GM13977 (cell line): ENCODE measurements at regions not wholly inside any gene's neighbourhood (a gene's known extent, or its start where the extent isn't known, plus 50 kb on each side); places are given as distances from the start of the nearest gene placed in this dataset.

Experiments
- DNase-seq: peaks from one replicate; pipeline ENCODE4 v3.0.0; 2012; ENCODE audit warnings: low spot score
- CTCF ChIP-seq: IDR thresholded peaks from 2 replicates; pipeline ENCODE4 v1.5.1; 2012; ENCODE audit warnings: mild to moderate bottlenecking, control low read depth; ENCODE audit not compliant: insufficient read depth; ENCODE audit errors: extremely low read depth, missing control alignments
- in situ Hi-C: fragments of 300-500 bp; cut with MboI; formaldehyde crosslinking; loops from one replicate; pipeline ENCODE4 v1.12.0; 2022; ENCODE audit warnings: low sequenced_read_pairs, low pct_unique_long_range_greater_than_20kb, mixed read lengths, inconsistent platforms; ENCODE audit not compliant: unreplicated experiment

GRCh38 chr12:131583090-131583712, 127.7 kb upstream of the SFSWAP start:
- DNase-seq, result no peak
- no peak for TF ChIP-seq CTCF
- in situ Hi-C loops, result no loop called here

- no peak for DNase-seq
- in situ Hi-C loops, result no loop called here
These were observed 124.6 kb upstream of the SFSWAP start for GRCh38 chr12:131586269-131586668.

GRCh38 chr12:131586761-131587160, 124.1 kb upstream of the SFSWAP start:
- TF ChIP-seq CTCF, result no peak
- in situ Hi-C loops, result no loop called here
- DNase-seq, result no peak

More at GRCh38 chr12:131586269-131586668, 124.6 kb upstream of the SFSWAP start:
- TF ChIP-seq CTCF, result no peak

- in situ Hi-C loops, result no loop called here
- TF ChIP-seq CTCF, result no peak
- no peak for DNase-seq
These were observed 123.3 kb upstream of the SFSWAP start for GRCh38 chr12:131587565-131587964.

- no peak for DNase-seq
- in situ Hi-C loops, result no loop called here
- no peak for TF ChIP-seq CTCF
These were observed 121.5 kb upstream of the SFSWAP start for GRCh38 chr12:131589221-131589897.

- TF ChIP-seq CTCF, result no peak
- in situ Hi-C loops, result no loop called here
- DNase-seq, result no peak
These were observed 120.9 kb upstream of the SFSWAP start for GRCh38 chr12:131589966-131590365.

- no peak for TF ChIP-seq CTCF
- DNase-seq, result no peak
- in situ Hi-C loops, result no loop called here
These were observed 119.8 kb upstream of the SFSWAP start for GRCh38 chr12:131591136-131591535.
